Right ventricle myocardium superior (tissue), 1 donor: ENCODE measurements at regions not wholly inside any gene's neighbourhood (a gene's known extent, or its start where the extent isn't known, plus 50 kb on each side); places are given as distances from the start of the nearest gene placed in this dataset.
A peak's percentile ranks its signal among the peaks of the same experiment; 100 is the strongest.

Source experiments
- ATAC-seq: fragments of 200-7000 bp; cut with Tn5 transposase; one replicate; pipeline ENCODE4 v1.9.1; 2020; ENCODE audit warnings: mild to moderate bottlenecking; ENCODE audit not compliant: poor library complexity
- DNase-seq: peaks from one replicate; pipeline ENCODE4 v3.0.0-alpha.2; 2020
- intact Hi-C: fragments of 100-400 bp; cut with DNase I; formaldehyde crosslinking; loops from one replicate; pipeline ENCODE4 v1.11.2; 2022
- donor health status: DM: no; HTN: yes; CAD: no; lungs with severe emphysema.

DNA sequence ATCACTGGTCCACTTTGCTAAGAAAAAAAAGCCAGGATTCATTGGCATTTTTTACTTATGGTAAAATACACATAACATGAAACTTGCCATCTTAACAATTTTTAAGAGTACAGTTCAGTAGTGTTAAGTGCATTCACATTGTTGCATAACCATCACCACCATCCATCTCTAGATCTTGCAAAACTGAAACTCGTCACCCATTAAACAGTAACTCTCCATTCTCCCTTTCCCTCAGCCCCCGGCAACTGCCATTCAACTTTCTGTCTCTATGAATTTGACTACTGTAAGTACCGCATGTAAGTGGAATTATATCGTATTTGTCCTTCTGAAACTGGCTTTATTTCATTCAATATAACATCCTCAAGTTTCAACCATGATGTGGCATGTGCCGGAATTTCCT lies 56.3 kb upstream of the LNX1 start:
- intact Hi-C loops: no loop called here
- DNase-seq: no peak
- no peak for ATAC-seq

DNA sequence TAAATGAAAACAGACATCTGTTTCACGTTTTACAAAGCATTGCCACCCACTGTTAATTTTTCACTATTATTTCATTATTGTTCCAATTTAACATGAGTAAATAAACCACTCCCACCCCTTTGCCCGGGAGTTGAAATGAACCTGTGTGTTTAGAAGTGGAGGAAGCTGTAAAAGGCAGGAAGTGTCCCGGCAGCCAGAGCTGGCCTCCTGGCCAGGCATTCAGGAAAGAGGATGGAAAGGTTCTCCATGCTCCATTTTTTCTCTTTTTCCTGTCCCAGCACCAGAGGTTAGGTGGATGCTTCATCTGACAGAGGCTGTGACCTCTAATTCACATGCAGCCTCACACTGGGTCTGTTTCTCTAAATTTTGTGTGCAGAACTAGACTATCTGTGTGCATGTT lies 55.5 kb upstream of the LNX1 start:
- ATAC-seq (no peak), DNase-seq (no peak)
- intact Hi-C loops: no loop called here

DNA sequence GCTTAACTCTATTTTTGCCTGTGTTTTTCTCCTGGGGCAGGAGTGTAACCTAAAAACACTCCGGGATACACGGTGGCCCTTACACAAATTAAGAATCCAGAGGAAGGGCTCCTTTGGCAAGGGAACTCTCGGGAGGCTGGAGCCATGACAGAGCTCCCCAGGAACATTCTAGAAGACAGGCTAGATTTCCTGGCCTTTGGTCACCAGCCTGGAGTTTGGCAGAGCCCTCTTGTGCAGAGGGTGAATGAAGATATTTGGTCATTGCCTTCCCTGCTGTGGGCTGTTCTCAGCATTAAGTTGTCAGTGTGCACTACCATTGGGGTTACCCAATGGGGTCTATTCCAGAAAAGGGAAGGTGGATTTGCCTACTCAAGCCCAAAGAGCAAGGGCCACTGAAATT lies 53.8 kb upstream of the LNX1 start:
- intact Hi-C loops: no loop called here
- no peak for ATAC-seq
- DNase-seq: no peak

DNA sequence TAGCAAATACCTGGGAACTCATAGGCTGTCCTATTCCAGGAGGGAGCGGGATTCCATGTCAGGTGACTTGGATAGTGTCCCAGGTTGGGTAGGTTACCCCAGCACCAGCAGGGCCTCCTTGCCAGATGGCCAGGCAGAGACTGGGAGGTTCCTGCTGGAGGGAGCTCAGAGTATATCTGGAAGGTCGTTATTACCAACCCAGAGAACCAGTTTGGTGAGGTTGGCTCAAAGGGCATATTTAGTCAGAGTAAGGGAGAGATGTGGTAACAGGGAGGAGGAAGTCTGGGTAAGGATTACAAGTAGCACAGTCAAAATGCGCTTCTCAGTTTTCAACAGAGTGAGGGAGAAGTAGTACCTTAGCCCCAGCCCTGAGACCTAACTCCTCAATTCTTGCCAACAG lies 53.3 kb upstream of the LNX1 start:
- DNase-seq: no peak
- intact Hi-C loops: no loop called here
- peak; percentile 59 for ATAC-seq
